PC-3 (cell line): ENCODE measurements at regions not wholly inside any gene's neighbourhood (a gene's known extent, or its start where the extent isn't known, plus 50 kb on each side); places are given as distances from the start of the nearest gene placed in this dataset.

Source experiments
- CTCF ChIP-seq: fragments of 300-600 bp; sonication (generic); conservative IDR thresholded peaks from 2 replicates; pipeline ENCODE4 v1.5.1; 2017; ENCODE audit warnings: antibody characterized with exemption, low read depth, mild to moderate bottlenecking, low read length
- EZH2 ChIP-seq: fragments of 300-600 bp; sonication (generic); IDR thresholded peaks from one replicate; pipeline ENCODE4 v1.6.1; 2017; ENCODE audit warnings: antibody characterized with exemption, mild to moderate bottlenecking, low read length; ENCODE audit not compliant: unreplicated experiment

- TF ChIP-seq CTCF (no peak), EZH2 (no peak)
Measured at GRCh38 chr2:62415518-62415917, 90.5 kb downstream of the TMEM17 start.
